HG02763 (cell line): ENCODE measurements at regions not wholly inside any gene's neighbourhood (a gene's known extent, or its start where the extent isn't known, plus 50 kb on each side); places are given as distances from the start of the nearest gene placed in this dataset.
"Not testable (repeated sequence)": the region's sequence is repeated elsewhere in the genome, so short reads cannot be mapped to it uniquely, and the experiment has no call there.

Experiments used
- ATAC-seq: cut with Tn5 transposase; IDR thresholded peaks from one replicate; pipeline ENCODE4 v1.9.1; 2021; ENCODE audit warnings: mild to moderate bottlenecking, moderate library complexity; ENCODE audit not compliant: unreplicated experiment

DNA sequence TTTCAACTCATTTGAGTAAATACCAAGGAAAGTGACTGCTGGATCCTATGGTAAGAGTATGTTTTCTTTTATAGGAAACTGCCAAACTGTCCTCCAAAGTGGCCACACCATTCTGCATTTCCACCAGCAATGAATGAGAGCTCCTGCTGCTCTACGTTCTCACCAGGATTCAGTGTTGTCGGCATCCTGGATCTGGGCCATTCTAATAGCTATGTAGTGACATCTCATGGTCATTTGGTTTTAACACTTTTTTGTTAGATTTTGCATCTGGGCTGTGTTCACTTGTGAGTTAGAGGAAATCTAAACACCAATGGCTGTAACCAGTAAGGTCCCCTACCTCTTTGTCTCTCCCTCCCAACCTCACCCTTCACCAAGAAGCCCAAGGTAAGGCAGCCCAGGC, 115.9 kb downstream of the ATPSCKMT start:
- ATAC-seq = no peak

DNA sequence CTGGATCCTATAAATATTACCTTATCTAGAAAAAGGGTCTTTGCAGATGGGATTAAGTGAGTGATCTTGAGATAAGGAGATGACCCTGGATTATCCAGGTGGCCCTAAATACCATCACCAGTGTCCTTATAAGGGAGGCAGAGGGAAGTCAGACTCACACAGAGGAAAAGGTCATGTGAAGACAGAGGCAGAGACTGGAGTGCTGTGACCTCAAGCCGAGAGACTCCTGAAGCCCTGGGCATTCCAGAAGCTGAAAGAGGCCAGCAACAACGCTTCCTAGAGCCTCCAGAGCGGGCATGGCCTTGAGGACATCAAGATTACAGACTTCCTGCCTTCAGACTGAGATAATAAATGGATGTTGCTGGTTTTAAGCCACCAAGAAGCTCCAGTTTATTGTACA, 118.8 kb downstream of the ATPSCKMT start:
- no peak for ATAC-seq

DNA sequence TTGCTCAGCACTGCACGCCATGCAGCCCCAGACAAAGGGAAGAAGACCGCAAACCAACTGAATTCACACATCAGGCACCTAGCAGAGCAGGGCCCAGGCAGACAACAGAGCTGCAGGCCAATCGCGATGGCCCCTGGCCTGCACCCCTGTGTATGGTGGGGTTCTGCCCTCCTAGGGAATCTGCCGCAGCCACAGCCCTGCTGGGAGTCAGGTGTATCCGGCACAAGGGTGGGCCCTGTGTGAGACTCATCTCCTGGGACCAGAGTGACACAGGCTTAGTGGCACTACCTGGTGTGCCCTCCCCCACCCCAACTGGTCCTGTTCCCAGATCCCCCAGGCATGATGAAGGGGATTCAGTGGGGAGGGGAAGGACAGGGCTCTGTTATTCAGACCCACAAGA, 122.8 kb downstream of the ATPSCKMT start:
- ATAC-seq = no peak

DNA sequence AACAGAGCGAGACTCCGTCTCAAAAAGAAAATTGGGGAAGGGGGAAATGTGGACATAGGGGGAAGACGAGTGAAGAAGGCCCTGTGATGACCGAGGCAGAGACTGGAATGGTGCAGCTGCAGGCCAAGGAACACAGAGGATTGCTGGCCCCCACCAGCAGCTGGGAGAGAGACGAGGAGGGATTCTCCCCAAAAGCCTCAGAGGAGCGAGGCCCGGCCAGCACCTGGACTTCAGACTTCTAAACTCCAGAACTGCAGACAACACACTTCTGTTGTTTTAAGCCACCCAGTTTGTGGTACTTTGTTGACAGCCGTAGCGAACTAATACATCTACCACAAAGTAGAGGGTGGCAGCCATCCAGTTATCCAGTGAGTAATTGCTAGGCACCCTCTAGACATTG, 124.6 kb downstream of the ATPSCKMT start:
- no peak for ATAC-seq

DNA sequence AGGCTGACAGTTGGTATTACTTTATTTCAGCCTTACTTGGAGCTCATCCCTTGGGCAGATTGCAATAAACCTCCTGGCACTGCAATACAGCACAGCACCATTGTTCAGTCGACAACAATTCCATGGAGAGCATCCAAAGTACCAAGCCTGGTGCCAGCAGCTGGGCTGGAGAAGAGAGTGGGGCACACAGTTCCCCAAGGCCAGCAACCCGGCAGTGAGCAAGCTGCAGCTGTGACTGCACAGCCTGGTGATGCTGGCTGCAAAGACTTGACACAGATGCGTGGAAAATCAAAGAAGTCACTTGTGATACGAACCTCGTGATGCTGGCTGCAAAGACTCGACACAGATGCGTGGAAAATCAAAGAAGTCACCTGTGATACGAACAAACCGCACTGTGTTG, 125.4 kb downstream of the ATPSCKMT start:
- ATAC-seq = no peak

DNA sequence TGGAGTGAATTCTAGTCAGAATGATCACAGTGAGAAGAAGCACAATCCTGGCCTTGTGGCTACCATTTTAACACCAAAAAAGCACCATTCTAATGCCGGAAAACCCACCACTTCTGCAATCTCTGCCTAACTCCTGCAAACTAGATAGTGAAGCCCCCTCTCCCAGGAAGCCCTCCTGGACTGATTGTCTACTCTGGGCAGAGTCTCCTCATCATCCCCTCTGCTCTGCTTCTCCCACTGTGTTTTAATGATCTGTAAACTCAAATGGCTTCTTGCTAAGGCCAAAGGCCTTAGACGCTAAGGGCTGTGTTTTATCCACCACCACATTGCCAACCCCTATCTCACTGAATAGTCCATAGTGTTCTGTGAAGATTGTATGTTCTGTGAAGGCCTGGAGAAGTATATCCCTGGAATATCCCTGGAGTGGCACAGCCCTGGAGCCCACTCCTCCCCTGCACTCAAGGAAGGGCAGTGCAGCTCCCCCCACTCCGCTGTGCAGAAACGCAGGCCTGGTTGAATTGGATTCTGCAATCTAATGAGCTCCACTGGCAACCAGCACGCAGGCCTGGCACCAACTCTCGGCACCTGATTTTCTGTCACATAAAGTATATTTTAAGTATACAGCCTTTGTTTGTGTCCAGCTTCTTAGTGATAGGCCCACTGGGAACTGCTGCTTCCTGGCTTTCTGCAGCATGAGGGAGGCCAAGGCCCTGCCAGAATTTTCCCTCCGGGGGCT, 126.3 kb downstream of the ATPSCKMT start:
- no peak for ATAC-seq

DNA sequence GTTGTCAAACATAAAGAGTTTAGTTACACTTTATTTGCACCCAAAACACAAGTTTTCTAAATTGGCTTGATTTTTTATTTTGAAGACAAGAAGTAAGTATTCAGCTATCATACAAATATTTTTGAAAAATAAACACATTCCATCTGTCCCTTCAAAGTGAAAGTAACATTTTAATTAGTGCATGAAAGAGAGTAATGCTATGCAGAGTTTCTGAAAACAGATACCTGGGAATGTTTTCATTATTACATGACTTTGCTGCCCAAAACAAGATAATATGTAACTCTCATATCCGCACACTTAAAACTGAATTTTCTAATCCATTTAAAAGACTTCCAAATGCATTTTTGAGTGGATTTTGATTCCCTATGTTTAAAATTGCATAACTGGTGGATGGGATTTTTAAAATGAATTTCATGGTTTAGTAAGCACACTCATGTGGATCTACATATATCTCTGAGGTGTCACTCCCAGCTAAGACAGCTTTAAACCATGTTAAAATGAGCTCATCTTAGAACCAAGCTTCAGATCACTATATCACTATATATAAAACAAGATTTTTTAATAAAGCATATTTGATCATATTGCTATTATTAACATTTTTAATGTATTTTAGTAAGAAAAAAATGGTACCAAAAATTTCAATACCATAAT, 127.5 kb downstream of the ATPSCKMT start:
- ATAC-seq = no peak

DNA sequence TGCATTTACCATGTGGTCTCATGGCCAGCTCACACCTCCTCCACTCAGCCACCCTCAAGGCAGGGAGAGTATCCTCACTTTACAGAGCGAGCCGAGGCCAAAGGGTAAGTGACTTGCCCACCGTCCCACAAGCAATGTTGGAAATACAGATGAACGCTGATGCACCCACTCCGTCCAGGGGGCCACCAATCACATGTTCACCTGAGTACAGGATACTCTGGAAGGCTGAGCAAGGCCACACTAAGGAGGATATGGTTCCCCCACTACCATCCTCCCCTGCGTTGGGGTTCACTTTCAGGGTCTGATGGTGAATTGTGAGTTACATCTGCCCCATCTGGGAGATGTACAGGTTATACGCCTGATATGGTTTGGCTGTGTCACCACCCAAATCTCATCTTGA, 128.8 kb downstream of the ATPSCKMT start:
- no peak for ATAC-seq

DNA sequence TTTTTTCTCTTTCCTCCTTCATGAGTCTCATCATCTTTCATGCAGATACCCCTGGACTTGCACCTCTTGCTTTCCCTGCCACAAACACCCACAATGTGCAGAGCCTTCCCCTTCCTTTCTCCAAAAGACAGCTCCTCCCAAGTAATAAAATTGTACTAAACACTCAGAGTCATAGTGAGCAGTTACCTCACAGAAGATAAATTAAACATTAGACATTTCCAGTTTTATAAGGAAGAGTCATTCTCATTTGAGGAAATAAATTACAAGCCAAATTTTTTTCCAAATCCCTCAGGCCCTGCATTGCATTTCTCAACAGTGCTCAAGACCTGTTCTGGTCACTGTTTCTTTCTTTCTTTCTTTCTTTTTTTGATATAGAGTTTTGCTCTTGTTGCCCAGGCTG, 131.5 kb downstream of the ATPSCKMT start:
- no peak for ATAC-seq

DNA sequence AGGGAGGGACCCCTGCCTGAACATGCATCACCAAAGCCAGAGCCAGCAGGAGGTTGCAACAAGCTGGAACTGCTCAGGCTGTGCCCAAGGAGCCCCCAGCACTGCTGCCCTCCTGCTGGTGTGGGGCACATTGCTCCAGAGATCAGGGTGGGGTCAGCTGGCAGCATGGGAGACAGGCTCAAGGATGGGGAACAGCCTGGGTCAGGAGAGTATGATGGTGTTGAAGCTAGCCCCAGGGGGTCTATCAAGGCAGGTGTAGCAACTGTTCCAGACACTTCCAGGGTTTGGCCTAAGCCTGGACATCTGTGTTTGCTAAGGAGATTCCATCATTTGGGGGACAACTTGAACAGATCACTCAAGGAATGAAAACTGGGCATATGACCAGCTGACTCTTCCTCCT, 133.1 kb downstream of the ATPSCKMT start:
- no peak for ATAC-seq

DNA sequence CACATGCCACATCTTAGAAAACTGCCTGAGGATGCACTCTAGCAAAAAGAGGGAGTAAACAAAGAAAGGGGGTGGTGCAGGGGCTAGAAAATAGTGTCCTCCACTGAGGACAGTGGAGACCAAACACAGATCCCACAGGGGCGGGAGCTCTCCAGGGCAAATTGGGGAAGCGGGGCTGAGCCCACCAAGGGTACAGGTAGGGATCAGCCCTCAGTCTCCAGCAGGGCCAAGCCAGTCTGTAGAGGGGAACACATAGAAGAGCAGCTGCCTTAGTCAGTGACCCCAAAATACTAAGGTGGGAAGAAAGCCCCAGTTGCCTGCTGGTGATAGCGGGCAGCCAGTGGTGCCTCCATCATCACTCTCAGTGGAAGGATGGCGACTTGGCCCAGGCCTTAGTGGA, 134.0 kb downstream of the ATPSCKMT start:
- ATAC-seq = no peak

DNA sequence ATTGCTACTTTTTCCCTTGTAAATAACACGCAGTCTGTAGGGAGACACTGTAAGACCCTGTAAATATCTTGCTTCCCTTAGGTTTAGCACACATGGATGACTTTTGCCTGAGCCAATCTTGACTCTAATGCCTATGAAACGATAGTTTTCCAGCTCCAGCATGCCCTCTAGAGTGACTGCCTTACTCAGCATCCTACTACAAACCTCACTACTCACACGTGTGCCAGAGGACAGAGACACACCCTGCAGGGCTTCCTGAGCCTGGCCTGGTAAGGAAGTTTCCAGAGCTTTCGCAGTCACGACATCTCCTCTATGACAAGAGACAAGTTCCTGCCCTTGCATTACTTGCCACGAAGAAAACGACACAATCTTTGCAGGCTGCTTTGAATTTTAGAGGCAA, 138.1 kb downstream of the ATPSCKMT start:
- ATAC-seq = peak; percentile 59

DNA sequence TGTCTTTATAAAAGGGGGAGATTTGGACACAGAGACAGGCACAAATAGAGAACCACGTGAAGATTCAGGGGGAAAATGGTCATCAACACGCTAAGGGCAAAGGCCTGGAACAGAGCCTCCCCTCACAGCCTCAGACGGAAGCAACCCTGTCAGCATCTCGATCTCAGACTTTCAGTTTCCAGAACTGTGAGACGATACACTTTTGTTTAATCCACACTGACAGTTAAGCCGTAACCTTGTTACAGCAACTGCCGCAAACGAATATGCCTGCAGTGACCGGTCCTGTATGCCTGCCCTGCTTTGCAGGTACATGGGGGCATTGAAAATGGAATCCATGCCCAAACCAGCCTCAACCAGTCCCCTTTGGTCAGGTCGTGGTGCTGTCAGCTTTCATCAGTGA, 139.5 kb downstream of the ATPSCKMT start:
- ATAC-seq = no peak

DNA sequence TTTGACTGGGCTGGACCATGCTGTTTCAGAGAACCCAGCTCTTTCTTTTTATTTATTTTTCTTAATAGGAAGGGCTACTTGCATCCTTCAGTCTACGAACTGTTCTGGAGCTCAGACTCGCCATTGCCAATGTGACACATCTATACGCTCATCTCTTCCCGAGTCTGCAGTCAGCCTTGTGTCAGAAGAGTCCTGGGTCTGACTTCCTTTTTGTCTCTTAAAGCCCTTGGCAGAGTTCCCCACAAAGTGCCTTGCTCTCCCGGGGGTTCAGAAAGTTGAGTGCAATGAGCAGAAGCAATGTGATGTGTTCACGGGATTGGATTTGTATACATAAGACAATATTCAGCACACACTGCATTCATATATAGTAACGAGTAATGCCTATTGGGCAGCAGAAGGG, 140.4 kb downstream of the ATPSCKMT start:
- ATAC-seq = no peak

DNA sequence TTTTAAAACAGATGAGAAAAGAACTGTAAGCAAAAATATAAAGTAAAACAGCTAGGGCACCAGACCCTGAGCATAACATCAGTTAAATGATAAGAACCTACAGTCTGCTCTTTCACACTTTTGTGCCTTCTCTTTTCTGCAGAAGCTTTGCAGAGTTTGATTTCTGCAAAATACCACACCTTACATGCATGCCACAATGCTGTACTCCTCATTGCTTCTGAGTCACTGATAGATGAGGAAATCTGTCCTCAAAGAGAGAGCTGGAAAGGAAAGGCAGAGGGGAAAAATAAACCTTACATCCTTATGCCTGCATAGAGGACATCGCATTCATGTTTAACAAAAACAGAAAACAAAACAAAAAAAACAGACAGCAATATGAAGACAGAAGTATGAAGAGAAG, 142.9 kb downstream of the ATPSCKMT start:
- no peak for ATAC-seq

DNA sequence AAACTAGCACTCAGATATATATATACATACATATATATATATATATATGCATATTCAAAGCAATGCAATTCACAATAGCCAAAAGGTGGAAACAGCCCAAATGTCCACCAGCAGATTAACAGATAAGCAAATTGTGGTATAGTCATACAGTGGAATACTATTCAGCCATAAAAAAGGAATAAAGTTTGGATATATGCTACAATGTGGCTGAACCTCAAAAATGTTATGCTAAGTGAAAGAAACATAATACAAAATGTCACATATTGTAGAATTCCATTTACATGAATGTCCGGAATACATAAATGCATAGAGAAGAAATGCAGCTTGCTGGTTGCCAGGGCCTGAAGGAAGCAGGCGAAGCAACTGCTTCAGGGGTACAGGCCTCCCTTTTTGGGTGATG, 143.4 kb downstream of the ATPSCKMT start:
- ATAC-seq = no peak

DNA sequence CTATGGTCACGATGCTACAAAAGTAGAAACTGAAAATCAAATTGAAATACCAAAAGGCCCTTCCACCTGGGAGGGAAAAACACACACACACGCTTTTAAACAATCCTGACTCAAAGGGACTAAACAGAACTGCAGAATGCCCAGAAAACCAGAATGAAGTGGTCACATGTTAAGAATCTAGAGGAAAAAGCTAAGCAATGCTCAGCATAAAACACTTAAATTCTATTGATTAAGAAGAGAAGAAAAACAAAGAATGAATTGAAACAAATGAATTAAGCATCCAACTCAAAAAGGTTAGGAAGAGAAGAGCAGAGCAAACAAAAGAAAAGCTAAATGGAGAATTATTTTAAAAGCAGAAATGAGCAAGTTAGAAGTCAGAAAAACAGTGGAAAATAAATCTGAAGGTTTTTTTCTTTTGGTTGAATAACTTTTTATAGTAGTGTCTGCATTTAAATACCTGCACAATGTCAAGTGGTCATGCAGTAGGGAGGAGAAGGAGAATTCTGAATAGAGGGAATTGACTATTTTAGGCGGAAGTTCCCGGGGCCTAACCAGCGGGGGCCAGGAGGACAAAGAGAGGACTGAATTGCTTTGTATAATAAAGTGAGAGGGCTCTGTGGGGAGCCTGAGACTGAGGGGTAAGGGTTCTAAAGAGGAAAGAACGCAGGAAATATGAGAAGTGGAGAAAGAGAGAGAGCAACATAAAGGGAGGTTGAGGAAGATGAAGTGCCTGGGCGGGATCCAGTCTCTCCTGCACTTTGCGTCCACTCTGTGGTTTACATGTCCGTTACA, 146.8 kb downstream of the ATPSCKMT start:
- ATAC-seq = no peak

DNA sequence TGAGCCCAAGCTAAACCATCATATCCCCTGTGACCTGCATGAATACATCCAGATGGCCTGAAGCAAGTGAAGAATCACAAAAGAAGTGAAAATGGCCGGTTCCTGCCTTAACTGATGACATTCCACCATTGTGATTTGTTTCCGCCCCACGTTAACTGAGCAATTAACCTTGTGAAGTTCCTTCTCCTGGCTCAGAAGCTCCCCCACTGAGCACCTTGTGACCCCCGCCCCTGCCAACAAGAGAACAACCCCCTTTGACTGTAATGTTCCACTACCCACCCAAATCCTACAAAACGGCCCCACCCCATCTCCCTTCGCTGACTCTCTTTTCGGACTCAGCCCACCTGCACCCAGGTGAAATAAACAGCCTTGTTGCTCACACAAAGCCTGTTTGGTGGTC, 147.5 kb downstream of the ATPSCKMT start:
- ATAC-seq = not testable (repeated sequence)

DNA sequence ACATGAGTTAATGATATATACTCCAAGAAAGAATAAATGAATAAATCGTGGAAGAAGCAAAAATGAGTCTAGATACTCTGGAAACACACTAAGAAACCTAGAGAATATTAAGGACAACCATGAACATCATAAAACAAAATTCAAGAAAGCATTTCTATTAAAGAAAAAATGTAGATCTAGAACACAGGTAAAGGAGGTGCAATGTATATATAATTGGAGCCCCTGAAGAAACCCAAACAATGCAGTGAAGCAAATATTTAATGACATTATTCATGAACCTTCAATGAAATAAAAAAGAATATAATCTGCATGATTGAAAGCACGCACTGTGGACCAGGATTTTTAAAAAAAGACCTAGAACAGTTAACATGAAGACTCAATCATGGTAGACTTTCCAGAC, 150.1 kb downstream of the ATPSCKMT start:
- no peak for ATAC-seq

DNA sequence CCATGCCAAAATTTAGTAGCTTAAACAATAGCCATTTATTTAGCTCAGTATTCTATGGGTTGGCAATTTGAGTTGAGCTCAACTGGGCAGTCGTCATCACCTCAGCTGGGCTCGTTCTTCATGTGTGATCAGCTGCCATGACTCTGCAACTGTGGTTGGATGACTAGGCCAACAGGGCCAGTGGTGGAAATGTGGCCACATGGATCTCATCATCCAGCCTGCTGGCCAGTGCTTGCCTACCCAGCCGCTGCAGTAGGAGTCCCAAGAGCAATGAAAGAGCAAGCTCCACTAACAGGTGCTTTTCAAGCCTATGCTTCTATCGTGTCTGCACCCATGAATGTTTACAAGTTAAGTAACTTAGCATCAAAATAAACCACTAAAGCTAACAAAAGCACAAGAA, 158.0 kb downstream of the ATPSCKMT start:
- ATAC-seq = no peak

DNA sequence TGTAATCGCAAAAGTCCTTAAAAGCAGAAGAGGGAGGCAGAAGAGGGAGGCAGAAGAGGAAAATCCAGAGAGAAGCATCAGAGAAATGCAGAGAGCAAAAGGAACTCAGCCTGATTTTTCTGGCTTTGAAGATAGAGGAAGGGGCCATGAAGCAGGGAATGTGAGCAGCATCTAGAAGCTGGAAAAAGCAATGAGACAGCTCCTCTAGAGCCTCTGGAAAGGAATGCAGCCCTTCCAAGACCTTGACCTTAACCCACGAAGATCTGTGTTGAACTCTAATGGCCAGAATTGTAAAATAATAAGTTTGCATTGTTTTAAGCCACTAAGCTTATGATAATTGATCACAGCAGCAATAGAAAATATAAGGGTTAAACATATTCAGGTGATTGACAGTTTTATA, 159.6 kb downstream of the ATPSCKMT start:
- ATAC-seq = no peak

DNA sequence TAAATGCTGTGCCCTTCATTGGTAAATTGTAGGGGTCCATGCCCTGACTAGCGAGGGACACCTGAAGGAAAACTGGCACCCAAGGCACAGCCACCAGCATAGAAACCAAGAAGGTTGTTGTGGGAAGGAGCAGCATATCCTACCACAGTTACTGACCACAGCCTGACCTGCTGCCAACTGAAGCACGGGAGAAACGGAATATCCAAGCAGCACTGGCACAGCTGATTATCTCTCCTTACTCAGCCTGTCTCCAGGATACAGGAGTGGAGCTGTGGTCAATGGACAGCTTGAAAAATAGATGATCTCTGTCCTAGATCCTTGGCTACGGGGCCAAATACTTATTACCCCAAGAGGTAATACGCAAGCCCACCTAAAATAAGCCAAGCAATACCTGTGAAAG, 164.5 kb downstream of the ATPSCKMT start:
- no peak for ATAC-seq
